GM23338 (cell line): ENCODE measurements at regions not wholly inside any gene's neighbourhood (a gene's known extent, or its start where the extent isn't known, plus 50 kb on each side); places are given as distances from the start of the nearest gene placed in this dataset.

ENCODE experiments used
- ATAC-seq: fragments of 200-7000 bp; cut with Tn5 transposase; 3 replicates; pipeline ENCODE4 v1.9.1; 2020
- DNase-seq: peaks from one replicate; pipeline ENCODE4 v3.0.0-alpha.2; 2015; ENCODE audit warnings: low spot score
- H2AFZ ChIP-seq: fragments of 200-600 bp; sonication (generic); 2 replicates; pipeline ENCODE4 v1.8.0; 2016; ENCODE audit warnings: antibody characterized with exemption, mild to moderate bottlenecking, moderate library complexity
- H3F3A ChIP-seq: fragments of 200-600 bp; sonication (generic); replicated peaks from 2 replicates; pipeline ENCODE4 v1.8.0; 2017; ENCODE audit warnings: antibody characterized with exemption, mixed run types, low read depth
- H3K27ac ChIP-seq: fragments of 200-600 bp; sonication (generic); 2 replicates; pipeline ENCODE4 v1.6.1; 2016; ENCODE audit warnings: low read depth
- H3K27me3 ChIP-seq: fragments of 200-600 bp; sonication (generic); 2 replicates; pipeline ENCODE4 v1.8.0; 2016; ENCODE audit warnings: mild to moderate bottlenecking, mixed run types, moderate library complexity; ENCODE audit not compliant: insufficient read depth
- H3K36me3 ChIP-seq: fragments of 200-600 bp; sonication (generic); 2 replicates; pipeline ENCODE4 v1.8.0; 2016; ENCODE audit warnings: mild to moderate bottlenecking; ENCODE audit not compliant: insufficient read depth
- H3K4me1 ChIP-seq: fragments of 200-600 bp; sonication (generic); 2 replicates; pipeline ENCODE4 v1.8.0; 2016; ENCODE audit warnings: mild to moderate bottlenecking, moderate library complexity; ENCODE audit not compliant: insufficient read depth
- H3K4me2 ChIP-seq: fragments of 200-600 bp; sonication (generic); 2 replicates; pipeline ENCODE4 v1.7.1; 2017; ENCODE audit warnings: mixed run types
- H3K4me3 ChIP-seq: fragments of 200-600 bp; sonication (generic); 2 replicates; pipeline ENCODE4 v1.6.1; 2016; ENCODE audit warnings: mixed run types
- H3K79me2 ChIP-seq: fragments of 200-600 bp; sonication (generic); replicated peaks from 2 replicates; pipeline ENCODE4 v1.8.0; 2017; ENCODE audit warnings: mild to moderate bottlenecking; ENCODE audit not compliant: insufficient read depth
- H3K9me2 ChIP-seq: fragments of 200-600 bp; sonication (generic); 2 replicates; pipeline ENCODE4 v1.8.0; 2017; ENCODE audit not compliant: insufficient read depth
- H4K20me1 ChIP-seq: fragments of 200-600 bp; sonication (generic); replicated peaks from 2 replicates; pipeline ENCODE4 v1.8.0; 2017; ENCODE audit warnings: mild to moderate bottlenecking; ENCODE audit not compliant: insufficient read depth
- H3K27ac Mint-ChIP-seq: 2 replicates; pipeline ENCODE4 v1.8.0; 2020; ENCODE audit warnings: inconsistent platforms, mild to moderate bottlenecking, moderate library complexity, mixed read lengths
- H3K27me3 Mint-ChIP-seq: 3 replicates; pipeline ENCODE4 v1.8.0; 2022; ENCODE audit warnings: low read depth, mild to moderate bottlenecking, moderate library complexity, mixed read lengths, inconsistent platforms; ENCODE audit not compliant: insufficient read depth, poor library complexity
- H3K36me3 Mint-ChIP-seq: 3 replicates; pipeline ENCODE4 v1.8.0; 2021; ENCODE audit warnings: low read depth, mild to moderate bottlenecking, inconsistent platforms, moderate library complexity, mixed read lengths
- H3K4me1 Mint-ChIP-seq: 3 replicates; pipeline ENCODE4 v1.8.0; 2020; ENCODE audit warnings: mild to moderate bottlenecking, inconsistent platforms, mixed read lengths
- H3K4me3 Mint-ChIP-seq: 3 replicates; pipeline ENCODE4 v1.8.0; 2021; ENCODE audit warnings: moderate library complexity, mild to moderate bottlenecking, inconsistent platforms, mixed read lengths
- H3K9me3 Mint-ChIP-seq: 3 replicates; pipeline ENCODE4 v1.8.0; 2020; ENCODE audit warnings: moderate library complexity, mild to moderate bottlenecking, inconsistent platforms, mixed read lengths
- CTCF ChIP-seq, 2 experiments: fragments of 200-600 bp in 1 of 2; sonication (generic) in 1 of 2; conservative IDR thresholded peaks; 2 replicates each; pipeline versions ENCODE4 v1.5.1 to v1.6.1; 2016 to 2017; ENCODE audit warnings: antibody characterized with exemption in 2 of 2, low read depth in 2 of 2, mild to moderate bottlenecking in 2 of 2, moderate library complexity in 1 of 2
- EZH2 ChIP-seq: fragments of 200-600 bp; sonication (generic); IDR thresholded peaks from one replicate; pipeline ENCODE4 v1.8.0; 2017; ENCODE audit warnings: antibody characterized with exemption, mild to moderate bottlenecking, low read depth; ENCODE audit not compliant: unreplicated experiment
- NANOG ChIP-seq: IDR thresholded peaks from 2 replicates; pipeline ENCODE4 v1.6.1; 2016; ENCODE audit warnings: antibody characterized with exemption, borderline replicate concordance
- POLR2AphosphoS5 ChIP-seq: IDR thresholded peaks from 2 replicates; pipeline ENCODE4 v1.6.1; 2016; ENCODE audit warnings: antibody characterized with exemption, low read depth
- REST ChIP-seq: IDR thresholded peaks from one replicate; pipeline ENCODE4 v1.6.1; 2018; ENCODE audit warnings: antibody characterized with exemption; ENCODE audit not compliant: unreplicated experiment
- STAT1 ChIP-seq: IDR thresholded peaks from one replicate; pipeline ENCODE4 v1.6.1; 2016; ENCODE audit warnings: antibody characterized with exemption; ENCODE audit not compliant: unreplicated experiment
- ZNF331 ChIP-seq: fragments of 250-450 bp; sonication (Bioruptor Pico); IDR thresholded peaks from 2 replicates; pipeline ENCODE4 v1.5.0; 2020; ENCODE audit warnings: low read depth, mild to moderate bottlenecking, moderate library complexity

- DNase-seq (no peak), ATAC-seq (no peak)
- H3K27ac Mint-ChIP-seq: no peak overlapping the region
- peaks cover 4% of the 10 kb centered on the region for H3K27me3 Mint-ChIP-seq
- Histone ChIP-seq H3K79me2 (no peaks in the 10 kb centered on the region), H3K36me3 (no peaks in the 10 kb centered on the region), H3K27ac (no peak overlapping the region), H4K20me1 (no peaks in the 10 kb centered on the region), H3F3A (no peaks in the 10 kb centered on the region), H2AFZ (no peak overlapping the region), H3K4me3 (no peak overlapping the region), H3K27me3 (no peaks in the 10 kb centered on the region), H3K4me1 (peaks cover 15% of the 10 kb centered on the region), H3K9me2 (peaks cover 11% of the 10 kb centered on the region), H3K4me2 (no peak overlapping the region)
- no peaks in the 10 kb centered on the region for H3K9me3 Mint-ChIP-seq
- peaks cover 7% of the 10 kb centered on the region; the same call in 2 of the 3 replicates for H3K36me3 Mint-ChIP-seq
- H3K4me1 Mint-ChIP-seq: peaks cover 36% of the 10 kb centered on the region
- no peak overlapping the region for H3K4me3 Mint-ChIP-seq
- TF ChIP-seq ZNF331 (CRISPR knock-in tag) (no peak), REST (no peak)
Measured at GRCh38 chr1:185532856-185533255, 201.3 kb upstream of the HMCN1 start.

GRCh38 chr1:185531838-185532237 lies 202.4 kb upstream of the HMCN1 start:
- Histone ChIP-seq H3K27me3 (no peaks in the 10 kb centered on the region), H3K27ac (no peak overlapping the region), H2AFZ (peak overlapping the region; percentile 75; the same call in 1 of the 2 replicates), H3K36me3 (no peaks in the 10 kb centered on the region), H3K79me2 (no peaks in the 10 kb centered on the region), H3F3A (no peaks in the 10 kb centered on the region), H3K4me3 (no peak overlapping the region), H3K9me2 (peaks cover 8% of the 10 kb centered on the region), H3K4me1 (0 out of 2 replicates have a peak, but pooled peaks cover 5% of the 10 kb centered on the region), H3K4me2 (peak overlapping the region; percentile 37; the same call in 1 of the 2 replicates), H4K20me1 (no peaks in the 10 kb centered on the region)
- no peak overlapping the region for H3K27ac Mint-ChIP-seq
- TF ChIP-seq NANOG (0 out of 2 replicates have a peak, but pooled peaks have one; percentile 21), CTCF (conservative IDR thresholded peaks at IDR 0.05; ENCODE audit: low read depth in 2 of 2) (no peak)
- H3K36me3 Mint-ChIP-seq: peaks cover 3% of the 10 kb centered on the region; the same call in 2 of the 3 replicates
- ATAC-seq (peak; percentile 77), DNase-seq (peak; percentile 11)
- H3K4me3 Mint-ChIP-seq: no peak overlapping the region
- H3K4me1 Mint-ChIP-seq: peaks cover 28% of the 10 kb centered on the region
- no peaks in the 10 kb centered on the region for H3K27me3 Mint-ChIP-seq
- H3K9me3 Mint-ChIP-seq: no peaks in the 10 kb centered on the region

GRCh38 chr1:185530215-185530614 lies 204.0 kb upstream of the HMCN1 start:
- H3K9me3 Mint-ChIP-seq: no peaks in the 10 kb centered on the region
- peaks cover 23% of the 10 kb centered on the region for H3K4me1 Mint-ChIP-seq
- H3K27ac Mint-ChIP-seq: no peak overlapping the region

More at GRCh38 chr1:185530215-185530614, 204.0 kb upstream of the HMCN1 start:
- Histone ChIP-seq H2AFZ (no peak overlapping the region), H3K9me2 (peaks cover 6% of the 10 kb centered on the region; the same call in 1 of the 2 replicates), H3K4me2 (no peak overlapping the region), H3K79me2 (no peaks in the 10 kb centered on the region), H3K27me3 (no peaks in the 10 kb centered on the region), H3K27ac (no peak overlapping the region), H3K4me1 (0 out of 2 replicates have a peak, but pooled peaks cover 5% of the 10 kb centered on the region), H3F3A (no peaks in the 10 kb centered on the region), H4K20me1 (no peaks in the 10 kb centered on the region), H3K4me3 (no peak overlapping the region), H3K36me3 (no peaks in the 10 kb centered on the region)
- no peaks in the 10 kb centered on the region for H3K27me3 Mint-ChIP-seq
- TF ChIP-seq REST (no peak), EZH2 (no peak), NANOG (no peak), STAT1 (no peak), POLR2AphosphoS5 (no peak)
- DNase-seq (no peak), ATAC-seq (no peak)
- no peaks in the 10 kb centered on the region for H3K36me3 Mint-ChIP-seq
- H3K4me3 Mint-ChIP-seq: no peak overlapping the region
